8988T (cell line): ENCODE measurements at regions not wholly inside any gene's neighbourhood (a gene's known extent, or its start where the extent isn't known, plus 50 kb on each side); places are given as distances from the start of the nearest gene placed in this dataset.

Experiments
- DNase-seq: peaks from one replicate; pipeline ENCODE4 v3.0.0; 2011

GRCh38 chr13:79765331-79765730 lies 284.4 kb downstream of the NDFIP2 start:
- DNase-seq, result no peak

- no peak for DNase-seq
Observed at GRCh38 chr13:79749984-79750551, 269.1 kb downstream of the NDFIP2 start.

DNA sequence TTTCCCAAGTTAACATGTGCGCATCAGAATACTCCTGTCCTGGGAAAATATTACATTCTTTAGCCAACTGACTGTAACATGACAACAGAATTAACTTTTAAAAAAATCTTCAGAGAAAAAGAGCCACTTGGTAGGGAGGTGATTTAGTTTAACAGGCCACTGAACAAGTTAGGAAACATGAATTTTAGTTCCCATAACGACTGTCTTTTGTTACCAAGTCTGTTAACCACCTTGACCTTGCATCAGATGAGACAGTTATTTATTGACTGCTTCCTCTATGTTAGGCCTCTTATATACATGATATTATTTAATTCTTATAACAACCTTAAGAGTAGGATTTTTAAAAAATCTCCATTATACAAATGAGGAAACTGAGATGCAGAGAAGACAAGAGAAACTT lies 268.6 kb downstream of the NDFIP2 start:
- DNase-seq, result no peak

- no peak for DNase-seq
Observed at GRCh38 chr13:79745081-79745480, 264.1 kb downstream of the NDFIP2 start.

GRCh38 chr13:79742923-79743322 lies 262.0 kb downstream of the NDFIP2 start:
- DNase-seq, result no peak

DNA sequence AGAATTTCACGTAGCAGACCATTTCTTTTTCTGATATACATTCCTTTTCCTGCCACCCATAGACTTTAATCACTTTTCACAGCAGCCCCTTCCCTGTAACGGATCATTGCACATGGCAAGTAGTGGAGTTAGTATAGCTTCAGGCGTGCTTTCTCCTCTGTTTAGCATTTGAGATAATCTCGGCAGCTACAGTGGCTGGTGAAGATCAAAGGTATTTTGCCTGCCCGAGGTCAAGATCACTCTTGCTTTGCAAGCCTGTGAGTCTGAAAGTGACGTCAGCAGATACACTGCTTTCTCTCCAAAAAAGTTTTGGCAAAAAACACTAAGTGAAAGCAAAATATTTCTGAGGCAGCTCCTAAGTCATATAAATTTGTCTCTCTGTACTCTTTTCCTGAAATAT lies 260.0 kb downstream of the NDFIP2 start:
- no peak for DNase-seq

DNA sequence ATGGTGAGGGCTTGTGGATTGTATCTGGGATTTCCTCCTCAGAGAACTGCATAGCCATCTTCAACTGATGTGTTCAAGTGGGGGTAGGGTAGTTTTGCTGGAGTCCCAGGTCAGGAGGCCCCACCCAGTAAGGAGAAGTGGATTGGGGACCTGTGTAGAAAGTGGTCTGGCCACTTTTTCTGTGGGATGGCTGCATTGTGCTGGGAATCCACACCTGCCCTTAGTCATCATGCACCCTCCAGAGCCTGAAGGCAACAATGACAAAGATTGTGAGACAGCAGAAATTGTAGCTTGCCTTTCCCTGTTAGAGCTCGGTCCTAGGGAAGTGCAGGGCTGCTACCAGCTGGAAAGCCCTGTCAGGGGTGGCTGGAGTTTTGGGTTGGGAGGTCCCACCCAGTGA lies 255.4 kb downstream of the NDFIP2 start:
- no peak for DNase-seq

GRCh38 chr13:79735228-79735627 lies 254.3 kb downstream of the NDFIP2 start:
- DNase-seq, result no peak

- no peak for DNase-seq
Observed at GRCh38 chr13:79727086-79727485, 246.1 kb downstream of the NDFIP2 start.

DNA sequence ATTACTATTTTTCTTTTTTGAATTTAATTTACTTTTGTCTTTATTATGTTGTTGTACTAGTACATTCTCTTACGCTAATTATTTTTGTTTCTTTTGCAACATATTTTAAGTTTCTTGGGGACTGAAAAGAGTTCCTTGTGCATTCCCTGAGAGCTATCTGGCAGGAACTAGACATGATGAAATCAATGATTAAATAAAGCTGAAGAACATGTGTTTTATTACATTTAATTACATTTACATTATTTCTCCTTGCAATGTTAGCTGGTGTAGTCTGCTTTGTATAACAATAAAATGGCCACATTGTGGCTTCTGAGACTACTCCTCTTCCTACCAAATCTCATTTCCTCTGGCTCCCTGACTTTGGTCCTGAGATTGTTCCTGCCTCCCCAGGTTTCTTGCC lies 244.9 kb downstream of the NDFIP2 start:
- DNase-seq, result no peak

GRCh38 chr13:79724348-79725103 lies 243.6 kb downstream of the NDFIP2 start:
- no peak for DNase-seq

GRCh38 chr13:79723519-79724024 lies 242.6 kb downstream of the NDFIP2 start:
- DNase-seq, result no peak

DNA sequence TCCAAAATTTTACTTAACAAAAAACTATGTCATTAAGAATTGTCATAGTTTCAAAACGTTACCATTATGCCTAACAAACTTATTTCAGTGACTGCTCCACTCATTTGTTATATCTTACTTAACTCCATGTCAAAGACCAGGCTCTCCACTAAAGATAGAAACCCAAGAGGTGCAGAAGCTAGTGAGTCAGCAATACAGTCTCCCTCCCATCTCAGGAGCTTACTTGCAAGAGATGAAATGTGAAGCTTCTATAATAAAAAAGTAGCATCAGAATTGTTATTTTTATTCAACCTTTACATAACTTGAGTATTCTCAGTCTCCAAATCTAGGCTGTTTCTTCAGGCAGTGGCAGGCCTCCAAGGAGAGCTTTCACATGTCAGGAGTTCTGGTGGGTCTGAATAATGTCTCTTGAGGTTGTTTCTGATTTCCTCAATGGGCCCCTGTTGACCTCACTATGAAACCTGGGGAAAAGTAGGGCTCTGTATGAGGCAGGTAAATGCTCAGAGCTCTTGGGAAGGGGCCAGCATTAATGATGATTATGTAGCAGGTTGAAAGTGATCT lies 242.0 kb downstream of the NDFIP2 start:
- DNase-seq, result no peak

GRCh38 chr13:79716191-79716590 lies 235.2 kb downstream of the NDFIP2 start:
- no peak for DNase-seq

GRCh38 chr13:79711631-79712030 lies 230.7 kb downstream of the NDFIP2 start:
- no peak for DNase-seq

DNA sequence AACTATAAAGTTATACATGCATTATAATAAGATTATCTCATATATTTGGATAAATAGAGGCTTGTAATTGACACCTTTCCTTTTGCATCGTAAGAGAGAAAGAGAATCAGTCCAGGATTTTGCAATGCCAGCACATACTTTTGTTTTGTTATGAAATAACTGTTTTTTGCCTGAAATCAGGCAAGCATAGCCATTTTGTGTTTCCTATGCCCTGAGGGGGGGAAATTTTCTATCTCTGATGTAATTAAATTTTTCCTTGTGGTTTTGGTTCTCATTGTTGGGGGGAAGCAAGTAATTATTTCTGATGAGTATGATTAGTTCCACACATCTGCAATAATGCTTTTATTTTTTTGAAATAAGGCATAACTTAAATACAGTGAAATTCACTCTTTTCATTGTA lies 229.4 kb downstream of the NDFIP2 start:
- no peak for DNase-seq

DNA sequence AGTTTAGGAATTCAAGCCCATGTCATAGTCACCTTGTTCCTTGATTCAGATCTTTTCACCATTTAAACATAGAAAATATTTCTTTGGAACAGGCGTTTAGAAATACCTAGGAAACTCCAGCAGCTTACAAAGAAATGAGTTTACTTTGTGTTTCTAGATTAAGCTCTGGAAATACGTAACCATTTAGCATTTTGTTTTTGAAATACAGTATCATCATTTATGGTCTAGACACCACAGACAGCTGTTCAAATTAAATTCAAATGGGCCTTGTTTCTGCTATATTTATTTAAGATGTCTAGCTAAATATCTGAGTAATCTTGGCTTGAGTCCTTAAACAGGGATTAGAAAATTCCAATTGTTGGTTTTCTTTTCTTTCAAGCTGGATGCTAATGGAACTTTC lies 228.5 kb downstream of the NDFIP2 start:
- DNase-seq, result no peak

DNA sequence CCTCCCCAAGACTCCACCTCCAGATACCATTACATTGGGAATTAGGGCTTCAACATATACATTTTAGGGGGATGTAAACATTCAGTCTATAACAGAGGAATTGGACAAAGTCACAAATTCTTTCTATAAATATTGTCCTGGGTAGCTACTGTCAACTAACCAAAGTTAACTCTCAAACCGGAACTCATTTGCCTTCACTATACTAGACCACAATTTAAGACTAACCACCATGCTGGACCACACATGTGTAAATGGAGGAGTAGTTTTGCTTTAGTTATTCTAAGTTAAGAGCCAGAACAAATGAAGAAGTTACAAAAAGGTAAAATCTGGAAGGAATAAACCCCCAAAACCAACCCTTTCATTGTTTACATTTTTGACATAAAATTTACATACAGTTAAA lies 222.8 kb downstream of the NDFIP2 start:
- no peak for DNase-seq

DNA sequence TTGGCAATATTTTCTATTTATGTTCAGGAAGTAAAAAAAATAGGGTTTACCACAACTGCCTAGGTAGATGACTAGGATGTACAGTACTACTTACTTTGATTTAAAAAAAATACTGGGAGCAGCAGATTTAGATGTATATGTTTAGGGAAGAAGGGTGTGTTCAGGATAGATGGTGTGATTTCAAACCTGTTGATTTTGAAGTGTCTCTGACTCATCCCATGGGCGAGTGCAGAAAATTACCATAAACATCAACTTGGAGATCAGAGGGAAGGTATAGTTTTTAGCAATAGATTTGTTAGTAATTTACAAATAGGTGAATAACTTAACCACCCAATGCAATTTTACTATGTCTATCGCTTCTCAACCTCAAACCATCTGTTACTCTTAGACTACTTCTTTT lies 214.8 kb downstream of the NDFIP2 start:
- no peak for DNase-seq

- no peak for DNase-seq
Observed at GRCh38 chr13:79692846-79693245, 211.9 kb downstream of the NDFIP2 start.

DNA sequence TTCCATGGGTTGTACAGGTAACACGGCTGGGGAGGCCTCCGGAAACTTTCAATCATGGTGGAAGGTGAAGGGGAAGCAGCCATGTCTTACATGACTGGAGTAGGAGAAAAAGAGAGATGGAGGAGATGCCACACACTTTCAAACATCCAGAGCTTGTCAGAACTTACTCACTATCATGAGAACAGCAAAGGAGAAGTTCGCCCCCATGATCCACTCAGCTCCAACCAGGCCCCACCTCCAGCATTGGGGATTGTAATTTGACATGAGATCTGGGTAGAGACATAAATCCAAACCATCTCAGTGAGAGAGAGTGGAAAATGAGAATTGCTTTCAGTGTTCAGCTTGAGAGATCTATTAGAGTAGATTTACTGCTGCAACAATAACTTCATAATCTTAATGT lies 210.9 kb downstream of the NDFIP2 start:
- DNase-seq, result no peak

DNA sequence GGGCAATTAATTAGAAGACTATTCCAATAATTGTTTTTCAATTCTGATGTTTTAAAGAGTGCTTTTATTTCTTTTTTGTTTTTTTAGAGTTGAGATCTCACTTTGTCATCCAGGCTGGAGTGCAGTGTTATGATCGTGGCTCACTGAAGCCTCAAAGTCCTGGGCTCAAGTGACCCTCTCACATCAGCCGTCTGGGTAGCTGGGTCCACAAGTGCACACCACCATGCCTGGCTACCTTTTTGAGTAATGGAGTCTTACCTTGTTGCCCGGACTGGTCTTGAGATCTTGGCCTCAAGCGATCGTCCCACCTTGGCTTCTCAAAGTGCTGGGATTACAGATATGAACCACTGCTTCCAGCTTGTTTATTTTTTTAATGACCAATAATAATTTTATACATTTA lies 207.8 kb downstream of the NDFIP2 start:
- no peak for DNase-seq

- DNase-seq, result no peak
Observed at GRCh38 chr13:79686441-79686840, 205.5 kb downstream of the NDFIP2 start.

DNA sequence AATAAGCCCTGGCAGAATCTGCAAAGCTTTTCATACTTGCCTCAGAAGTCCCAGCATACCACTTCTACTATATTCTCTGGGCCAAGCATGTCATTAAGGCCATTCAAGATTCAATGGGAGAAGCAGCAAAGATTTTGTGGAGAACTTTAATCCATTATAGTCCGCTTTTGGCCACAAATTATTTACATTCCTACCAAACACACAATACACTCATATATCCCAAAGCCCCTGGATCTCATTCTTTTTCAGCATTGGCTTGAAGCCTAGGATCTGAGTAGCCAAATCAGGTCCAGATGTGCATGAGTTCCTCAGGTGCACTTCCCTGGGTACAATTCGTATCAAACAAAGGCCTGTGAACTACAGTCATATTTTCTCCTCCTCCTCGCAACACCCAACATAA lies 203.4 kb downstream of the NDFIP2 start:
- DNase-seq, result no peak

DNA sequence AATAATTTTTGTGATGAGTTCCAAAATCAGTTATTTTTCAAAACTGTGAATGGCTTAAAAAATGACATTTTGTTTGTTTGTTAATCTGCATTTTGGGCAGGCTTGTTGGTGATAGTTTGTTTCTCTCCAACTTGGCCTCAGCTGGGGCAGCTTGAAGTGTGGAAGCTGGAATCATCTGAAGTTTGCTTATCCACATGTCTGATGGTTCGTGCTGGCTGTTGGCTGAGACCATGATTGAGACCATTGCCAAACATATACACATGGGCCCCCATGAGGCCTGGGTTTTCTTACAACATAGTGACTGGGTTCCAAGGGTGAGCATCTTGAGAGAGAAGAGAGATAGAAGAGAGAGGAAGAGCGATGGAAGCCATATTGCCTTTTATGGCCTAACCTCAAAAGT lies 201.2 kb downstream of the NDFIP2 start:
- no peak for DNase-seq
